GM18861 (cell line): ENCODE measurements at regions not wholly inside any gene's neighbourhood (a gene's known extent, or its start where the extent isn't known, plus 50 kb on each side); places are given as distances from the start of the nearest gene placed in this dataset.
"Not testable (repeated sequence)": the region's sequence is repeated elsewhere in the genome, so short reads cannot be mapped to it uniquely, and the experiment has no call there.

Experiments
- ATAC-seq: cut with Tn5 transposase; IDR thresholded peaks from one replicate; pipeline ENCODE4 v1.9.1; 2021; ENCODE audit not compliant: unreplicated experiment

DNA sequence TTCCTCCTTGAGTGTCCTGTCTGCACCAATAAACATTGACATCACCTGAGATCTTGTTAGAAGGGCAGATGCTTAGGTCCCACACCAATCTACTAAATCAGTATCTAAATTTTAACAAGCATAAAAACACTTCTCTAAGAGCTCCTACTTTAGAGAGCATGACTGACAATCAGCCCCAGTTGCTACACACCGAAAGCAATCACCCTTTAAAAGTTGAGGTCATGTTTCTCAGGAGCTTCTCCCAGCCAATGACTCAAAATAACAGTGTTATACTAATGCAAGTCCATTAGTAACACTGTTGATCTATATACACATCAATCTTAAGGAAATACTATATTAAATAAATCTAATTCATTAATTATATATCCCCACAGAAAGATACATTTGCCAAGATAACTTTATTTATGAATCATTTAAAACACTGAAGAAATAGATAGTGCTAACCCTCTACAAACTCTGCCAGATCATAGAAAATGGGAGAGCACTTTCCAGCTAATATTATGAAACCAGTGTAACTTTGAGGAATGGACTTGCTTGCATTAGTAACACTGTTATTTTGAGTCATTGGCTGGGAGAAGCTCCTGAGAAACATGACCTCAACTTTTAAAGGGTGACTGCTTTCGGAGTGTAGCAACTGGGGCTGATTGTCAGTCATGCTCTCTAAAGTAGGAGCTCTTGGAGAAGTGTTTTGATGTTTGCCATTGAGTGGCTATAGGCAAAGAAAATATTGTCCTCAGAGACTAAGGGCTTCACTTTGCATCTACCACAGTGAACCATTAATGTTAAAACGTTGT lies 109.8 kb upstream of the HDX start:
- no peak for ATAC-seq

GRCh38 chrX:84634201-84634782 lies 132.0 kb upstream of the HDX start:
- no peak for ATAC-seq

GRCh38 chrX:84666086-84666485 lies 163.8 kb upstream of the HDX start:
- ATAC-seq: no peak

DNA sequence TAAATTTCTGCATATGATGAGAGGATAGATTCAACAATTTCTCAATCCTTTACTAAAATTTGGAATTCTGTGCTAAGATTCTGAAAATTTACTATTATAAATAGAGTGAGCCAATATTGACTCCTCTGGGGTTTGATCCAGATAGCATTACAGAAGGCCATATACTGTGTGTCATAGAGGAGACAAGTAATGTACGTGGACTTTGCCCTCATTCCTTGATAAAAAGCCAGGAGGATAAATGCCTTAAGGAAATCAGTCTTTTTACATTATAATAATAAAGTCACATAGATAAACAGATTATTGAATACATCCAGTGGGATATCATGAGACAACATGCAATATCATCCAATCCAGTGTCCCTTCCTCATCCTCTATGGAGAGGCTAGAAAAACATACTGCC lies 188.0 kb upstream of the HDX start:
- no peak for ATAC-seq

GRCh38 chrX:84709987-84710386 lies 207.7 kb upstream of the HDX start:
- no peak for ATAC-seq

DNA sequence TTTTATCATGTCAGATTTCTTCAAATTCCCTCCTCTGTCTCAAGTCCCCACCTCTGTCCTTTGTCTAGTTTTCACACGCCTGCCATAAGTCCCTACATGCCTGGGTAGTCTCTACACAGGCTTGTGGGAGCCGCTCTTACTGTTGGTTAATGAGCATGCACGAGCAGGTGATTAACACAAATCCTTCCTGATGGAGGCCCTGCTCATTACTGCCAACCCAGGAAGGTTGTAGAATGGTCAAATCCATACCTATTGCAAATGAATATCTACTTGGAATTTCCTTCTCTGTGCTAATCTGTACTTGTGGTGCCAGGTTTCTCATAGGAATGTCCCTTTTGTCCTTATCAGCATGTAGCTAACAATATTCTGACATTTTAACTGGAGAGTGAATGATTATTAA lies 208.4 kb upstream of the HDX start:
- no peak for ATAC-seq

DNA sequence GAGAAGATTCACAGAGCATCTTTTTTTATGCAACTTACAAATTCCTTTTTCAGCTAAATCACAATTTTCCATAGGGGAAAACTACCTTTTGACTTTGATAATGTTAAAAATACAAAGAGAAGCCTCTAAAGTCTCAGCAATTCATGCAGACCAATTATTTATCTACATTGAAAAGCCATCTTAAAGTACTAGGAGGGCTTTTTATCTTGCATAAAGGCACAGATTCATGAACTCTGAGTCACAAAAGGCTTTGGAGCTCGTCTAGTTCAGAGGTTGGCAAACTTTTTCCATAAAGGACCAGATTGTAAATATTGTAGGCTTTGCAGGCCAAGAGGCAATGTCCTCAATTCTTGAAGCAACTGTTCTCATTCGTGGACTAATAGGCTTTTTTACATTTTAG lies 210.4 kb upstream of the HDX start:
- no peak for ATAC-seq

GRCh38 chrX:84715315-84715714 lies 213.1 kb upstream of the HDX start:
- ATAC-seq: no peak

- ATAC-seq: no peak
Measured at GRCh38 chrX:84717343-84717742, 215.1 kb upstream of the HDX start.

DNA sequence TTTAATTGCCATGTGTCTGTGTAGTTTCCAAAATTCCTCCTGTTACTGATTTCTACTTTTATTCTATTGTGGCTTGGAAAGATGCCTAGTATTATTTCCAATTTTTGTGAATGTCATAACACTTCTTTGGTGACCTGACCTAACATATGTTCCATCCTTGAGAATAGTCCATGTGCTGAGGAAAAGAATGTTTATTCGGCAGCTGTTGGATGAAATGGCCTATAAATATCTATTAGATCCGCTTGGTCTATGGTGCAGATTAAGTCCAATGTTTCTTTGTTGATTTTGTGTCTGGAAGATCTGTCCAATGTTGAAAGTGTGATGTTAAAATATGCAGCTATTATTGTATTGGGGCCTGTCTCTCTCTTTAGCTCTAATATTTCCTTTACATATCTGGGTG lies 219.2 kb upstream of the HDX start:
- ATAC-seq: no peak

GRCh38 chrX:84724576-84724975 lies 222.3 kb upstream of the HDX start:
- ATAC-seq: no peak

- no peak for ATAC-seq
Measured at GRCh38 chrX:84729408-84729807, 227.2 kb upstream of the HDX start.

DNA sequence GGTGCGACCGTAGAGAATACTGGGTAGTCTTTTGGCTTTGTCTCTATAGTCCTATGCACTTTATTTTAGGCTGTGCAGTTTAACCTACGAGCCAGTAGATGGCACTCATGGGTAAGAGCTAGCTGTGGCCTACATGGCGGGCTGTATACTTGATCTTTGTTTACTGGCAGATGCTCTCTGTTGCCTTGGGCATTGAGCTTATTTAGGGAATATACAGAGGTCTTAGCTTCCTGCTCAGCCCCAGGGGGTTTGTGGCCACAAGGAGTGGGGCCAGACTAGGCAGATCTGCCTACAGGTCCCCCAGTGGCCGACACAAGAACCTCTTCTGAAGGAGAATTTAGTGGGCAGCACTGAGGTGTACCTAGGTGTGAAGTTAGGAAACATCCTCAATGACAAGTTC lies 227.6 kb upstream of the HDX start:
- ATAC-seq: peak; percentile 100

DNA sequence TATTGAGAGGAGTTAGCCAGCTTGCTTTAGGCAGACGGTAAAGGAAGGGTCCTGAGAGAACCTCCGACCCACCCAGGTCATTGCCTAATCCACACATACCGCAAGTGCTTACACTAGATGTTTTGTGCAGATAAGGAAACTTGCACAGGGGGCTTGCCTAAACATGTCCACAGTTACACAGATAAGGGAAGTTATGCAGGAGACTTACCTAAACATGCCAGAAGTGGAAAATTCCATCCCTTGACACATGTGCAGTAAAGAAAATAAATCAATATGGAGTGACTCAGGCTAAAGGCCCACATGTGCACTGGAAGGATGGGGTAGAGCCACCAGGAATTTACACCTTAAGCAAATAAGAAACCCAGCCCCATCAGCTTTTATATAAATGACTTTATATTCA lies 232.8 kb upstream of the HDX start:
- ATAC-seq: no peak

DNA sequence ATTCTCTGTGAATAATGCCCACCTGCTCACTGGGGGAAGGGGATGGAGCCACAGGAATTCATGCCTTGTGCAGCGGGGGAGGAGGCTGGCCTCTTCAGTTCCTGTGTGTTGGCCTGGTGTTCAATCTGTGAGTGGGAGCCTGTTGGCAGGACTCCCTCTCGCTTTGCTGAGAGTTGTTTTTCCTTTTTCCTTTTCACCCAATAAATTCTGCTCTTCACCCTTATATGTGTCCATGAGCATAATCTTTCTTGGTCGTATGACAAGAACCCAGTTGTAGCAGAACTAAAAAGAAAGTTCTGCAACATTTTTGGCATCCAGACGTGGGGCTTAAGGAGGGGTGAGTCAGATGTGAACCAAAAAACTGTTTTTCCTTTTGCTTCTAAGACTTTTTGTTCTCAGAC lies 235.2 kb upstream of the HDX start:
- ATAC-seq: no peak

GRCh38 chrX:84747516-84747915 lies 245.3 kb upstream of the HDX start:
- no peak for ATAC-seq

GRCh38 chrX:84748965-84749656 lies 246.9 kb upstream of the HDX start:
- ATAC-seq: no peak

DNA sequence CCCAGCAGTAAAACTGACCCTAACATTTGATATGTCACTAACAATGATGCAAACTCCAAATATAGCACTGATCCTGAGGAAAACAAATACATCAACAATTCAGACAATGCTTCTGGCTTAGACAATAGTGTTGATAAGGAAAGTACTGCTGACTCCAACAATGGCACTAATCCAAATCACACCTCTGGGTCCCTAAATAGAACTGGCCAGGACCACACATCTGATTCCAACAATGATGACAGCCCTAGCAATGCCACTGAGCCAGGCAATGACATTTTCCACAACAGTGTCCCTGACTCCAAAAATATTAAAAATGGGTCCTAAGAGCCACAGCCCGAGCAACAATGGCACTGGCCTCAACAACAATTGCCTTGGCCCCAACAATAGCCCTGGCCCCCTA lies 243.1 kb upstream of the APOOL start:
- ATAC-seq: no peak

DNA sequence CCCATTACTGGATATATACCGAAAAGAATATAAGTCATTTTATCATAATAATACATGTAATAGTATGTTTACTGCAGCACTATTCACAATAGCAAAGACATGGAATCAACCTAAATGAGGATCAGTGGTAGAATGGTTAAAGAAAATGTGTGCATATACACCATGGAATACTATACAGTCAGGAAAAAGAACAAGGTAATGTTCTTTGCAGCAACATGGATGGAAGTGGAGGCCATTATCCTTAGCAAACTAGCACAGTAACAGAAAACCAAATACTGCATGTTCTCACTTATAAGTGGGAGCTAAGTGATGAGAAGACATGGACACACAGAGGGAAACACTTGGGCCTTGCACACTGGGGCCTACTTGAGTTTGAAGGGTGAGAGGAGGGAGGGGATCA lies 207.4 kb upstream of the APOOL start:
- no peak for ATAC-seq

- ATAC-seq: no peak
Measured at GRCh38 chrX:84830836-84831235, 172.8 kb upstream of the APOOL start.

GRCh38 chrX:84846541-84846940 lies 157.1 kb upstream of the APOOL start:
- not testable (repeated sequence) for ATAC-seq

GRCh38 chrX:84851183-84851582 lies 152.5 kb upstream of the APOOL start:
- not testable (repeated sequence) for ATAC-seq
